ENCODE measurements at regions not wholly inside any gene's neighbourhood (a gene's known extent, or its start where the extent isn't known, plus 50 kb on each side); places are given as distances from the start of the nearest gene placed in this dataset.
A peak's percentile ranks its signal among the peaks of the same experiment; 100 is the strongest.

GRCh38 chr16:79316004-79316458 lies 284.5 kb downstream of the MAF start:
- Mint-ChIP-seq H3K4me1 (ENCODE audit: low read depth, unreplicated experiment) (peaks cover 16% of the 10 kb centered on the region), H3K36me3 (ENCODE audit: insufficient read depth, unreplicated experiment) (no peaks in the 10 kb centered on the region), H3K4me3 (ENCODE audit: unreplicated experiment) (no peak overlapping the region), H3K9me3 (ENCODE audit: unreplicated experiment) (no peaks in the 10 kb centered on the region), H3K27ac (ENCODE audit: unreplicated experiment) (no peak overlapping the region), H3K27me3 (ENCODE audit: insufficient read depth, unreplicated experiment) (peaks cover 28% of the 10 kb centered on the region)
- intact Hi-C loops (cut with micrococcal nuclease; ENCODE audit: unreplicated experiment): no loop called here
- Histone ChIP-seq H3K36me3 (ENCODE audit: control insufficient read depth, insufficient read depth, low read length) (no peaks in the 10 kb centered on the region), H3K27me3 (replicated peaks; ENCODE audit: control insufficient read depth, insufficient read depth, low read length) (no peaks in the 10 kb centered on the region), H3K4me1 (peaks cover 12% of the 10 kb centered on the region), H3K4me3 (ENCODE audit: low read depth, low read length) (no peak overlapping the region), H3K9me3 (no peaks in the 10 kb centered on the region)
- no TSS peak for BruUV-seq (replicated peaks)
- no peak for DNase-seq
- no peak for TF ChIP-seq CTCF (IDR thresholded peaks at IDR 0.05; ENCODE audit: insufficient read depth in 1 of 2, low read depth in 1 of 2, low read length in 1 of 2, severe bottlenecking in 1 of 2, unreplicated experiment in 1 of 2)
- ChIA-PET POLR2A (no interaction called here), CTCF (interaction anchor here (0.5 kb wide), 1 partner anchor 710 kb away, joined by 3 read pairs; no protein-coding TSS in a partner anchor)

- Histone ChIP-seq H3K36me3 (ENCODE audit: control insufficient read depth, insufficient read depth, low read length) (no peaks in the 10 kb centered on the region), H3K4me1 (peaks cover 12% of the 10 kb centered on the region), H3K27me3 (replicated peaks; ENCODE audit: control insufficient read depth, insufficient read depth, low read length) (no peaks in the 10 kb centered on the region), H3K4me3 (ENCODE audit: low read depth, low read length) (no peak overlapping the region), H3K9me3 (no peaks in the 10 kb centered on the region)
- Mint-ChIP-seq H3K36me3 (ENCODE audit: insufficient read depth, unreplicated experiment) (no peaks in the 10 kb centered on the region), H3K27ac (ENCODE audit: unreplicated experiment) (peak overlapping the region; percentile 11), H3K27me3 (ENCODE audit: insufficient read depth, unreplicated experiment) (peaks cover 23% of the 10 kb centered on the region), H3K4me1 (ENCODE audit: low read depth, unreplicated experiment) (peaks cover 22% of the 10 kb centered on the region), H3K4me3 (ENCODE audit: unreplicated experiment) (peak overlapping the region; percentile 28), H3K9me3 (ENCODE audit: unreplicated experiment) (no peaks in the 10 kb centered on the region)
- intact Hi-C loops (cut with micrococcal nuclease; ENCODE audit: unreplicated experiment): no loop called here
- ChIA-PET POLR2A (no interaction called here), CTCF (no interaction called here)
- peak; percentile 22 to 48 for DNase-seq
- BruUV-seq (replicated peaks): no TSS peak
- no peak for TF ChIP-seq CTCF (IDR thresholded peaks at IDR 0.05; ENCODE audit: insufficient read depth in 1 of 2, low read depth in 1 of 2, low read length in 1 of 2, severe bottlenecking in 1 of 2, unreplicated experiment in 1 of 2)
Observed at GRCh38 chr16:79312502-79312901, 288.0 kb downstream of the MAF start.

- CTCF ChIA-PET: no interaction called here
Observed at GRCh38 chr16:79310710-79311109, 289.8 kb downstream of the MAF start.

More at GRCh38 chr16:79310710-79311109, 289.8 kb downstream of the MAF start:
- DNase-seq: no peak
- no peaks in the 10 kb centered on the region for H3K36me3 Mint-ChIP-seq (ENCODE audit: insufficient read depth, unreplicated experiment)
- BruUV-seq (replicated peaks): no TSS peak
- no peak for TF ChIP-seq CTCF (IDR thresholded peaks at IDR 0.05; ENCODE audit: insufficient read depth in 1 of 2, low read depth in 1 of 2, low read length in 1 of 2, severe bottlenecking in 1 of 2, unreplicated experiment in 1 of 2)
- H3K27me3 ChIP-seq (replicated peaks; ENCODE audit: control insufficient read depth, insufficient read depth, low read length): no peaks in the 10 kb centered on the region
- intact Hi-C loops (cut with micrococcal nuclease; ENCODE audit: unreplicated experiment): no loop called here
- POLR2A ChIA-PET: no interaction called here
- H3K4me1 Mint-ChIP-seq (ENCODE audit: low read depth, unreplicated experiment): peaks cover 22% of the 10 kb centered on the region
- peaks cover 12% of the 10 kb centered on the region for H3K4me1 ChIP-seq
- no peak overlapping the region for H3K27ac Mint-ChIP-seq (ENCODE audit: unreplicated experiment)
- peaks cover 15% of the 10 kb centered on the region for H3K27me3 Mint-ChIP-seq (ENCODE audit: insufficient read depth, unreplicated experiment)
- H3K4me3 ChIP-seq (ENCODE audit: low read depth, low read length): no peak overlapping the region
- H3K9me3 Mint-ChIP-seq (ENCODE audit: unreplicated experiment): no peaks in the 10 kb centered on the region
- H3K4me3 Mint-ChIP-seq (ENCODE audit: unreplicated experiment): no peak overlapping the region
- no peaks in the 10 kb centered on the region for H3K9me3 ChIP-seq
- H3K36me3 ChIP-seq (ENCODE audit: control insufficient read depth, insufficient read depth, low read length): no peaks in the 10 kb centered on the region
